ENCODE measurements at regions not wholly inside any gene's neighbourhood (a gene's known extent, or its start where the extent isn't known, plus 50 kb on each side); places are given as distances from the start of the nearest gene placed in this dataset.
A peak's percentile ranks its signal among the peaks of the same experiment; 100 is the strongest.

DNA sequence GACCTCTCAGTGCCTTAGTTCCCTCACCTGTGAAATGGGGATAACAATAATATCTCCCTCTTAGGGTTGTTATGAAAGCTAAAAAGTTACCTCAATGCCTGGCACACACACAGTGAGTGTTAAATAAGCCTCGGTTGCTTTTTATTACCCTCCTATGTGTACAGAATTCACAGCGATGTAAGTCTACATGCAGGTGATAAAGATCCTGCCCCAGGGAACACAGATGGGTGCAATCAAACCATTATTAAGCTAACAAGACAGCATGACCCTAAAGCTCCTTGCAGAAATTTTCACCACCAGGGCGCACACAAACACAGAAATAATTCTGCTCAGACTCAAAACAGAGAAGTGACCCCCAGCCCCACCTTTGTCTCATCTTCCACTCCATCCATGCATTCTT lies 261.9 kb downstream of the SNX10 start:
- no peak for DNase-seq (ENCODE audit: low spot score)

GRCh38 chr7:26554952-26555351 lies 263.3 kb downstream of the SNX10 start:
- DNase-seq (ENCODE audit: low spot score): no peak

DNA sequence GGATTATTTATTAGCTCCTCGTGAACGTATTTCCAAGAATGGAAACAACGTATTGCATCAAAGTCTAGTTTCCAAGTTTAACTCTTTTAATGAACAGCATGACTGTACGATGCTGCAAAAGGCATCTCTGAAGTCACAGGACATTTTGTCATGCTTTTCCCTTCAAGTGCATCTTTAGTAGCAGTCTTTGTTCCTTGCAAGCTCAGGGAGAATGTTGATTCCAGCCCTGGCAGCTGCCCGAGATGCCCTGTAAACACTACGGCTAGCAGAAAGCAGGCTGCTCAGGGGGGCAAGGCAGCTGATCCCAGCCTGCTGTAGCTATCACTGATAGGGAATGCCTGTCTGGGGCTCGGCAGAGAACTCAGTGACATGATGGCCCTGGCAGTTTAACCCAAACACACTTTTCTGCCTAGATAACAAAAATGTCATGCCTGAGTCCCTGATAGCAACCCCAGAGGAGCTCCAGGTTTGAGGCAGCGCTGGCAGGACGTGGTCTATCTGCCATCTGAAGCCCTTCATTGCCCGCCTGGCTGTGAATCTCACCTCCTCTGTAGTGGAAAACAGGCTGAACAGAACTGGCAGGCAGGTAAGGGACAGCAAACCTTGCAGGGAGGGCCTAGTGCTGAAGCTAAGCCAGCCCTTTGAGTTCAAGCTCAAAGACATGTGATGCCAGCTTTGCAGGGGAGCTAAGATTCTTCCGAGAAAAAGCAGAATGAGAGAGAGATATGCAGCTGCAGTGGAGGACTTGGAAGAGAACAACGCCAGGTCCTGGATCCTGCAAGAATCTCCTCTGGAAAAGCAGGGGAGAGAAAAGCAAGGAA lies 264.6 kb downstream of the SNX10 start:
- DNase-seq (ENCODE audit: low spot score): peak; percentile 52

- DNase-seq (ENCODE audit: low spot score): no peak
These were observed 269.0 kb downstream of the SNX10 start for GRCh38 chr7:26560526-26561256.

- DNase-seq (ENCODE audit: low spot score): no peak
These were observed 271.2 kb downstream of the SNX10 start for GRCh38 chr7:26562841-26563240.

DNA sequence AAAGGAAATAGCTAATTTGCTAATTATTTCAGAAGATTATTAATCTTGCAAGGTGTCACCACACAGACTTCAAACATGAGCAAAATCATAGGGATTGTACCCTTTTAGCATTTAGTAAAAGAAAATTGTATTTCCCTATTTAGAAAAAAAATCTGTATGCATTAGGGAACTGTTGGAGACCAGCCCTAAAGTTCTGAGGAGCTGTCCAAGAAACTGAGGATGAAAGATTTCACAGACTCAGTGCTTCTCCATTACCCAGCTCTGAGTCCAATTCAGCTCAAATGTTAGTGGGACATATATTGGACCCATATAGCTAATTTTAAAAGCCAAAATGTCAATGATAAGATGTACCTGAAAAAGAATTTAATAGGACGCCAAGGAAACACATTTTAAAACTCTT lies 271.7 kb downstream of the SNX10 start:
- no peak for DNase-seq (ENCODE audit: low spot score)

DNA sequence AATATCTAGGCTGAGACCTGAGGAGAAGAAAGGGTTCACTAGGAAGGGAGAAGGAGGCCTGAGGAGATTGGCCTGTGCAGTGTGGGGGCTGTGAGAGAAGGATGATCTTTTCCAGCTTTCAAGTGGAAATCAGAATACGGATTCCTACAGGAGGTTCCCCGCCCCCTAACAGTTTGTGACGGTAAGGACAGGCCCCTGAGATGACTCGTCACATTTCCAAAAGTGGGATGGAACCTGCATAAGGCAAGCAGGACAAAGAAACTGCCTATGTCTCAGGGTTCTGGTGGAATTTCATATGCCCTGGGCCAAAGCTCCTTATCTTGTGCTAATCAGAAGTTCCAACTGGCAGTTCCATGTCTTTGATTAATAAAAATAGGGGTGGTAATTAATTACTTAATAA lies 275.6 kb downstream of the SNX10 start:
- no peak for DNase-seq (ENCODE audit: low spot score)

GRCh38 chr7:26574476-26574875 lies 282.8 kb downstream of the SNX10 start:
- no peak for DNase-seq (ENCODE audit: low spot score)

DNA sequence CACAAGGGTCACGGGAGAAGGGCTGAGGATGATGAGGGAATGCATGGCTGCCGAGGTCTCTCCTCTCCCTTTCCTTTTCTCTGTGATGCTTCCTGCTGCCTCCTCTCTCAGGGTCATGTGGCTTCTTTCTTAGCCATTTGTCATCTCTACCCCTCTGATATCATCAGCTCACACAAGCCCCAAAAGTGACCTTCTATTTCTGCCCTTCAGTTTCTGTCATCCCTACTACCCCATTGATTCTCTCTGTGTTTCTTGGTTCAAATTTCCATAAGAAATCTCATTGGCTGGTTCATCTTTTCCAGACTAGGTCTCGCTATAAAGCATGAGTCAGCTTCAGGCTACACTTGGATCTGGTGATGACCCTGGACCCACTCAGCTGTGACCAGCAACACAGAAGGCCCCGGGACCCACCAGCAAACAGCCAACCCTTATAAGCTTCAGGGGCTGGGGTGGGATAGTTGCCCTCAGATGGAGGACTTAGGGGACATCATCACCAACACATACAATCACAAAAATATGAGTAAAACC lies 284.3 kb downstream of the SKAP2 start:
- no peak for DNase-seq (ENCODE audit: low spot score)

GRCh38 chr7:26580711-26581110 lies 283.7 kb downstream of the SKAP2 start:
- no peak for DNase-seq (ENCODE audit: low spot score)

DNA sequence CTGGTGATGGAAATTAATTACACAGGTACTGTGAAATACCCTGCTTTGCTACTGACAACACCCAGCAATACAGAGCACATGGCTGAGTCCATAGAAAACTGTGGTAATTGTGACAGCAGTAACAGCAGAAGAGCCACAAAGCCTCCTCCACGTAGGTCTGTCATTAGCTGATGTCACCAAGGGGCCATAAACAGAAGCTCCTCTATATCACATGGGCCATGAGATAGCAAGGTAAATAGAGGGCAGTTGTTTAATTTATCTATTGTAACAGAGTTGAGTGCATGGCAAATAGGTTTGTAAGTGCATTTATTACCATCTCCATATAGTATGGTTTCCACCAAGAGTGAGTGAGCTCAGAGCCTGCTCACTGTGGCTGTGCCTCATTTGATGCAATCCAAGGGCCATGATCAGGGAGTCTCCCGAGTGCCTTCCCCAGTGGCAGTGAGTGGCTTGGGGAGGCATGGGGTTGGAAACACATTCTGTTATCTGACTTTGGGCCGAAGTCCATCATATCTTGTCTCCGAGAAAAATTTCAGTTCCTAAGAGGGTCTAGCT lies 281.2 kb downstream of the SKAP2 start:
- no peak for DNase-seq (ENCODE audit: low spot score)

DNA sequence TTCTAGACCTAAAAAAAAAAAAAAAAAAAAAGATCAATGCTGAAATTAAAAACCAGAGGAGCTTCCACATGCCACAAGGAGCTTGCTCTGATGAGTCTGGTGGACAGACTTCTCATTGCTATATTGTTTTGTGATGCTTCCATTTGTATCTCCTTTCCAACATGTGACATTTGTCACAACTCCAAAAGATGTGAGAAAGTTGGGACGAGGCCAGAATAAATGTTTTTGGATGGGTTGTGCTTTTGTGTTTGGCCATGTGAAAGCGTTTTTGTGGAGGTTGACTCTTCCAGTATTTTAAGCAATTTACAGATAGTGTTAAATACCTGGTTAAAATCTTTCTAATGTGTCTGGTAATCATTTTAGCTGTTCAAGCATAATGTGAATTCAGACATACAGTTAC lies 280.1 kb downstream of the SKAP2 start:
- no peak for DNase-seq (ENCODE audit: low spot score)

DNA sequence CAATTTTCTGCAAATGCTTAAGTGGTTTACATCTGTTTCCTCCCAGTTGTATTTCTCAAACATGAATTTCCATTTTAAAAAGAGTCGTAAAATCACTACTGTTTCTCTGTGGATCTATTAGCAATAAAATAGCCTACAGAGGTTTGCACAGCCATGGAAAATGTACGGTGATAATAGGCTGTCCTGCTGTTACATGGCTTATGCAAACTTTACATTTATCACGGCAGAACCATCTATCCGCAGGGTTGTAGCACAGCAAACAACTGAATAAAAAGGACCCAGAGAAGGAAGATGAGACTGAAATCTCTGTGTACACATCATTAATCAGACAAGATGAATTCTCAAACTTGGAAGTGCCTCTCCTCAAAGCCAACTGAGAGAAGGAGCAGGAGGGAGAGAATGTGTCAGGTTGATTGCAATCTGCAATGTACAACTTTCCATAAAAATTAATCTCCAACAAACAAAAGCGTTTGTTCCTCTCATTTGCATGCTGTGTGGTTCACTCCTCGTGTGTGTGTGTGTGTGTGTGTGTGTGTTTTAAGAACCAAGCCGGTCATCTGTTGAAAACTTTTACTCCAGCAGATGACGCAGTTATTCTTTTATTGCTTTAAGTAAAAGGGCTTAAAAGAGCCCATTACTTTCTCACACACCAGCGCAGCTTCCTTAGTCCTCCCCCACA lies 279.3 kb downstream of the SKAP2 start:
- DNase-seq (ENCODE audit: low spot score): no peak

DNA sequence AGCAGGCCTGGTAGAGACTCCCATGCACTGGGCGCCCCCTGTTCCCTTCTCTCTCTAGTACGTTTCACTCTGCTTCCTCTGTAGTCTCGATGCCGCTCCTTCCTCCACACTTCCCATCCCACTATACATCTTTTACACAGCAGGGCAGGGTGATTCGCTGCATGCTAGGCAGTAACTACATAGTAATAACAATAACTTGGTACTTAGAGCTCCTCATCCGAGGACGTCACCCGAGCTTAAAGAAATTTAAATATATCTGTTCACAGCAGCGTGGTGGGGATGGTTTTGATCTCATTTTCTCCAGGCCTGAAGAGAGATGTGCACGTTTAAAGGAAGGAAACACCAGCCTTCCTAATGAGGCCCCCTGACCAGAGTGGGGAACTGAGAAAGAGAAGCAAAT lies 276.9 kb downstream of the SKAP2 start:
- no peak for DNase-seq (ENCODE audit: low spot score)

- peak; percentile 39 for DNase-seq (ENCODE audit: low spot score)
These were observed 275.9 kb downstream of the SKAP2 start for GRCh38 chr7:26588511-26588910.

- DNase-seq (ENCODE audit: low spot score): no peak
These were observed 273.7 kb downstream of the SKAP2 start for GRCh38 chr7:26590709-26591108.

GRCh38 chr7:26592011-26592410 lies 272.4 kb downstream of the SKAP2 start:
- no peak for DNase-seq (ENCODE audit: low spot score)

DNA sequence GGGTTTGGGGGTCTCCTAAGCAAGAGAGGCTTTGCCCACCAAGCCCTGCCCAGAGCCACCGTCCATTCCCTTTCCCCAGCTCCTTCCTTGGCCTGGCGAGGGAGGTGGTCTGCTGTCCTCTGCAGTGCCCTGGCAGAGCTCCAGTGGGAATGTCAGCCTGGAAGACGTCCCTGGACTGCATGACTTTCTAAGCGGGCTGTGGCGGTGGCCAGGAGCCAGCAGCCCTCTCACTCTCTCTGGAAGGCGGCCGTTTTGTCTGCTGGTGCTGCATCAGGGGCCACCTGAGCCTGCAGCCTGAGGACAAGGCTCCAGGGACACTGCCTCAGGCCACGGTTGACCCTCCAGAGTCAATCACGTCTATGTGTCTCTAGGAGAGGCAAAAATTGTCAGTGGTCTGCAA lies 271.0 kb downstream of the SKAP2 start:
- no peak for DNase-seq (ENCODE audit: low spot score)

DNA sequence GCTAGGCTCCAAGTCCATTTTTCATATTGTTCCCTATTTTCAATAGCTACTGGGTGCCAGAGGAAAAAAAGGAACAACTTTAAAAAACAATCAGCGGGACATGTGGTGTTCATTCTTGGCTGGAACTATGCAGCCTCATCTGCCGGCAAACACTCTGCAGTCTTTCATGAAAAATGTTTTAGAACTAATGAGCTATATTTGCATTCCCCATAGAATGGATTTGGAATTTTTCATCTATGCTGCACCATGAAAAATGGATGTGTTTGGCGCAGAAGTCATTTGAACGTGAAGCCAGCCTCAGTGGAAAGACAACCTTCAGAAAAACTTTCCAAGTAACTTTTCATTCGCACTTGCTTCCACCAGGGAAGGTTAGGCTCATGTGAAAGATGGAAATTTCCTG lies 270.5 kb downstream of the SKAP2 start:
- DNase-seq (ENCODE audit: low spot score): no peak

- DNase-seq (ENCODE audit: low spot score): no peak
These were observed 269.8 kb downstream of the SKAP2 start for GRCh38 chr7:26594553-26594952.

DNA sequence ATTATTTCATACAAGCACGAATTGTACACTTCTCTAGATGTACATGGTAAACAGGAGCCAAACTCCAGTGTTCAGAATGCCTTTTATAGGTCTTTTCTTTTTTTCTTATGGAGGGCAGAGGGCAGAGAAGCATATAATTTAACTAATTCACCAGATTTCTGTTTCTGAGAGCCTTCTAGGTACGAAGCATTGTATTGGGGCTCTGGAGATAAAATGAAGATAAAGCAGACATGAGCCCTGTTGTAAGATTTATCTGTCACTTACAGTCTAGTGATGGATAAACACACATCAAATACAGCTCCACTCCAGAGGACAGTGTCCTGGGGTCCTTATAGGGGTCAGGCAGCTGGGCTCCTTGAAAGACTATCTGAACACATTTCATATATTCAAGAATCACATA lies 265.5 kb downstream of the SKAP2 start:
- no peak for DNase-seq (ENCODE audit: low spot score)

DNA sequence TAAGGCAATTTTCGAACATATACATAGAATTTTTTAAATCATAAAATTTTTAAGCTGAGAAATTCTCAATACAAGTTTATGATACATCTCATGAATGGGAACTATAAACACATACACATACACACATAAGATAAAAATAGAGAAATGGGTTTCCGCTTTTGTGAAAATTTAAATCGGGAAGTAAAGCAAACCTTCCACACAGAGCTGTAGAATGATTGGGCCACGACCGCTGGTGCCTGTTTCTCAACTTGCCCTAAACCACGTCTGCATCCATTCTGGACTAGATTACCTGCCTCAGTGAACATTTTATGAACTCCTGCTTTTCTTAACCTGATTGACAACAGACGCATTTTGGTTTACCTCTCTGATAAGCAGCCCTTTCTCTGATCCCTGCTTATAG lies 264.4 kb downstream of the SKAP2 start:
- DNase-seq (ENCODE audit: low spot score): no peak

GRCh38 chr7:26600411-26600810 lies 264.0 kb downstream of the SKAP2 start:
- DNase-seq (ENCODE audit: low spot score): no peak
